Nephron (organoid): ENCODE measurements at regions not wholly inside any gene's neighbourhood (a gene's known extent, or its start where the extent isn't known, plus 50 kb on each side); places are given as distances from the start of the nearest gene placed in this dataset.

Experiments used
- H3K27ac Mint-ChIP-seq, 3 experiments: 2 replicates each; pipeline ENCODE4 v1.8.0; 2020; ENCODE audit warnings: mixed read lengths in 3 of 3, mild to moderate bottlenecking in 2 of 3, moderate library complexity in 1 of 3
- H3K27me3 Mint-ChIP-seq: 2 replicates; pipeline ENCODE4 v1.8.0; 2021; ENCODE audit warnings: low read depth, mild to moderate bottlenecking, moderate library complexity, mixed read lengths
- H3K36me3 Mint-ChIP-seq: 2 replicates; pipeline ENCODE4 v1.8.0; 2020; ENCODE audit warnings: low read depth, mixed read lengths
- H3K4me1 Mint-ChIP-seq: 2 replicates; pipeline ENCODE4 v1.8.0; 2020; ENCODE audit warnings: mixed read lengths
- H3K4me3 Mint-ChIP-seq, 3 experiments: 2 replicates each; pipeline ENCODE4 v1.8.0; 2020; ENCODE audit warnings: mild to moderate bottlenecking in 3 of 3, mixed read lengths in 3 of 3, moderate library complexity in 2 of 3
- H3K9me3 Mint-ChIP-seq: 2 replicates; pipeline ENCODE4 v1.8.0; 2020; ENCODE audit warnings: mixed read lengths
- CTCF ChIP-seq, 3 experiments: fragments of 200-600 bp; sonication (generic); IDR thresholded peaks; one replicate each; pipeline ENCODE4 v1.5.0; 2021; ENCODE audit warnings: antibody characterized with exemption in 3 of 3; ENCODE audit not compliant: unreplicated experiment in 3 of 3

GRCh38 chr12:59079002-59079401 lies 158.7 kb upstream of the LRIG3 start:
- TF ChIP-seq CTCF (IDR thresholded peaks at IDR 0.05; ENCODE audit: unreplicated experiment in 3 of 3) = no peak
- Mint-ChIP-seq H3K9me3 (no peaks in the 10 kb centered on the region), H3K4me1 (peaks cover 68% of the 10 kb centered on the region), H3K27me3 (no peaks in the 10 kb centered on the region), H3K4me3 (no peak overlapping the region), H3K36me3 (no peaks in the 10 kb centered on the region), H3K27ac (peak overlapping the region; percentile 47 to 97 (median 68))

- no peaks in the 10 kb centered on the region for H3K27me3 Mint-ChIP-seq
- no peak for TF ChIP-seq CTCF (IDR thresholded peaks at IDR 0.05; ENCODE audit: unreplicated experiment in 3 of 3)
- no peak overlapping the region for H3K4me3 Mint-ChIP-seq
- peaks cover 60% of the 10 kb centered on the region for H3K4me1 Mint-ChIP-seq
- H3K9me3 Mint-ChIP-seq = no peaks in the 10 kb centered on the region
- H3K27ac Mint-ChIP-seq = peak overlapping the region; percentile 93 to 97 (median 97)
- H3K36me3 Mint-ChIP-seq = no peaks in the 10 kb centered on the region
Observed at GRCh38 chr12:59077575-59078426, 157.5 kb upstream of the LRIG3 start.

GRCh38 chr12:59077153-59077552 lies 156.8 kb upstream of the LRIG3 start:
- peaks cover 59% of the 10 kb centered on the region for H3K4me1 Mint-ChIP-seq
- TF ChIP-seq CTCF (IDR thresholded peaks at IDR 0.05; ENCODE audit: unreplicated experiment in 3 of 3) = no peak
- H3K27ac Mint-ChIP-seq = peak overlapping the region; percentile 93 to 97 (median 97)

DNA sequence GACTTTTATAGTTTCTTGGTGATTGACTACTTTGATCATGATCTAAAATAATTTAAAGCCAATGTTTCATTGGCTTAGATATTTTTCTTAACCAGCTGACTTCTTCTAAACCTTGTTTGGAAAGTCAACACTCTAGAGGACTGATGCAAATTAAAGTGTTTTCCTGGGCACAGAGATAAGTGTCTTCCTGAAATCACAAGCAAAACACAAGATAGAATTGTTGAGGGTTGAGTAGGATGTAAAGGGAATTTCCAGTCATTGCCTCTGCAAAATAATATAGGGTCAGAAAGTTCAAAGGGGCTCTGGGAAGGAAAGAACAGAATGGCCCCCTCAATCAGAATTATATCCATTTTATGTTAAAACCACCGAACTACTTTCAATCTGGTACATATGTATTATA lies 156.3 kb upstream of the LRIG3 start:
- peaks cover 61% of the 10 kb centered on the region for H3K4me1 Mint-ChIP-seq
- no peak overlapping the region for H3K4me3 Mint-ChIP-seq
- peak overlapping the region; percentile 93 to 97 (median 97) for H3K27ac Mint-ChIP-seq
- no peaks in the 10 kb centered on the region for H3K27me3 Mint-ChIP-seq
- H3K9me3 Mint-ChIP-seq = no peaks in the 10 kb centered on the region
- no peaks in the 10 kb centered on the region for H3K36me3 Mint-ChIP-seq
- TF ChIP-seq CTCF (IDR thresholded peaks at IDR 0.05; ENCODE audit: unreplicated experiment in 3 of 3) = no peak

More at GRCh38 chr12:59077153-59077552, 156.8 kb upstream of the LRIG3 start:
- no peaks in the 10 kb centered on the region for H3K27me3 Mint-ChIP-seq
- no peaks in the 10 kb centered on the region for H3K9me3 Mint-ChIP-seq
- H3K4me3 Mint-ChIP-seq = no peak overlapping the region
- no peaks in the 10 kb centered on the region for H3K36me3 Mint-ChIP-seq

DNA sequence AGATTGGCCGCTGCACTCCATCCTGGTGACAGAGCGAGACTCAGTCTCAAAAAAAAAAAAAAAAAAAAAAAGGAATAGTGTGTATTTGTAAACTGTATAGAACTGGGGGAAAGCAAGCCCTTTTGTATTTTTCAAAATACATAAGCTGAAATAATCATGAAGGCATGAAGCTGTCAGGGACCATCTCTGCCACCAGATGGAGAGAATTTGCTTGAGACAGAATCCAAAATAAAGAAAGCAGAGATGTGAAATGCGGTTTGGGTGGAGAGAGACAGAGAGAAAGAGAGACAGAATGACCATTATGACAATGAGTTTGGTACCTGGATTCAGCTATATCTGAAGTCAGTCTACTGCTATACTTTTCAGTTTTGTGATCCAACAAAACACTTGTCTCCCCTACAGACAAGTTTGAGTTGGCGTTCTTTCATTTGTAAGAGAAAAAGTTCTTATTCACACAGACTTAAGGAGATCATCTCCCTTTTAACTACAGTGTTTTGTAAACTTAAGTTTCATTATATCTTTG lies 155.7 kb upstream of the LRIG3 start:
- TF ChIP-seq CTCF (IDR thresholded peaks at IDR 0.05; ENCODE audit: unreplicated experiment in 3 of 3) = peak in 1 of 3 experiments; percentile 19
- Mint-ChIP-seq H3K9me3 (no peaks in the 10 kb centered on the region), H3K4me3 (no peak overlapping the region), H3K36me3 (no peaks in the 10 kb centered on the region), H3K4me1 (peaks cover 64% of the 10 kb centered on the region), H3K27me3 (no peaks in the 10 kb centered on the region), H3K27ac (peak overlapping the region; percentile 64 to 97 (median 90))
